Suprapubic skin (tissue), 3 donors: ENCODE measurements at regions not wholly inside any gene's neighbourhood (a gene's known extent, or its start where the extent isn't known, plus 50 kb on each side); places are given as distances from the start of the nearest gene placed in this dataset.

Experiments used
- CTCF ChIP-seq, 2 donors: fragments of 200-600 bp in 1 of 2; fragments of 450-650 bp in 1 of 2; sonication (generic) in 1 of 2; IDR thresholded peaks; one replicate each; pipeline ENCODE4 v1.5.1; 2016 to 2019; ENCODE audit warnings: antibody characterized with exemption in 2 of 2, mild to moderate bottlenecking in 1 of 2, moderate library complexity in 1 of 2
- POLR2AphosphoS5 ChIP-seq, 3 donors: sonication (generic); formaldehyde crosslinking; IDR thresholded peaks; one replicate each; pipeline ENCODE4 v1.6.1; 2017; ENCODE audit warnings: antibody characterized with exemption in 3 of 3

GRCh38 chr6:167698540-167698939 is 128.2 kb upstream of the AFDN start:
- TF ChIP-seq CTCF (IDR thresholded peaks at IDR 0.05), result no peak
- no peak for TF ChIP-seq POLR2AphosphoS5 (IDR thresholded peaks at IDR 0.05)
